GM18526 (cell line): ENCODE measurements at regions not wholly inside any gene's neighbourhood (a gene's known extent, or its start where the extent isn't known, plus 50 kb on each side); places are given as distances from the start of the nearest gene placed in this dataset.

Experiments used
- POLR2A ChIP-seq: IDR thresholded peaks from 3 replicates; pipeline ENCODE4 v1.6.1; 2011; ENCODE audit not compliant: insufficient read length; ENCODE audit errors: extremely low read depth

DNA sequence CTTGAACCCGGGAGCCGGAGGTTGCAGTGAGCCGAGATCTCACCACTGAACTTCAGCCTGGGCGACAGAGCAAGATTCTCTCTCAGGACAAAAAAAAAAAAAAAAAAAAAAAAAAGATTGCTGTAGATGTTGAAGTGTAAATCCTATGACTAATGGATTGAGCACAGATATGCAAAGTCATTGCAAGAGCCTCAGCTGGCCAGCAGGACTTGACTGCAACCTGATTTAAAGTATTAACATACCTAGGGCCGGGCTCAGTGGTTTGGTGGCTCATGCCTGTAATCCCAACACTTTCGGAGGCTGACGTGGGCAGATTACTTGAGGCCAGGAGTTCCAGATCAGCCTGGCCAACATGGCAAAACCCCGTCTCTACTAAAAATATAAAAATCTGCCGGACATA is 69.6 kb upstream of the EPCAM start:
- TF ChIP-seq POLR2A, result no peak

DNA sequence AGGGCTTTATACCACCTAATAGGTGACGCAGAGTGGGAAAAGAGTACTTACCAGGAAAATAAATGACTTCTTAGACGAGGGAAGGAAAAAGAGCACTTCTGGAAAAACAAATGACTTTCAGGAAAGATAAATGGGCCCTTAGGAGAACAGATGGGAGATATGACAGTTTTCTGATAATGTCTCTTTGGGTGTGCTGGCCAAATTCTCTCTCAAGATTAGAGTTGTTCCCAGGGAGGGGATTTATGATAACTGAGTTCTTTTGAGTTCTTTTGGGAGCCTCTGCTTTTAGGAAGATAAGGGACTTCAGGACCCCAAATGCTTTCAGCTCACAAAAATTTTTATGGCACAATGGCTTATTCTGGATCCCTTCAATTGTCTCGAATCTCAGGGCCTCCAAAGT is 70.3 kb upstream of the EPCAM start:
- TF ChIP-seq POLR2A, result no peak

DNA sequence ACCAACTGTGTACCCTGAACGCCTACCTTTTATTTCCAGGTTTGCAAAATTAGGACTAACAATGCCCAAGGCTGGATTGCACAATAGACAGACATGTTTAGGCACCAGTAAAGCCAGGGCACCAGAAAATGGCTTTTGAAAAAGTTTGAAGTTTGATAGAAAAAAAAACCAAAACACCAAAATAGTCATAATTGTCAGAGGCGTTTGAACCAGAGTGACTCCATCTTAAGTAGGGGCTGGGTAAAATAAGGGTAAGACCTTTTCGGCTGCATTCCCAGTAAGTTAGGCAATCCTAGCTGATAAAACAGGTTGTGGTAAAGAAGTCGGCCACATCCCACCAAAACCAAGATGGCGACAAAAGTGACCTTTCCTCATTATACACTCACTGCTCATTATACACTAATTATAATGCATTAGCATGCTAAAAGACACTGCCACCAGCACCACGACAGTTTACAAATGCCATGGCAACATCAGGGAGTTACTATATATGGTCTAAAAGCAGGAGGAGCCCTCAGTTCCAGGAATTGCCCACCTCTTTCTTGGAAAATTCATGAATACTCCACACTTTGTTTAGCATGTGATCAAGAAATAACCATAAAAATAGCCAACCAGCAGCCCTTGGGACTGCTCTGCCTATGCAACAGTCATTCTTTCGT is 71.2 kb upstream of the EPCAM start:
- no peak for TF ChIP-seq POLR2A

DNA sequence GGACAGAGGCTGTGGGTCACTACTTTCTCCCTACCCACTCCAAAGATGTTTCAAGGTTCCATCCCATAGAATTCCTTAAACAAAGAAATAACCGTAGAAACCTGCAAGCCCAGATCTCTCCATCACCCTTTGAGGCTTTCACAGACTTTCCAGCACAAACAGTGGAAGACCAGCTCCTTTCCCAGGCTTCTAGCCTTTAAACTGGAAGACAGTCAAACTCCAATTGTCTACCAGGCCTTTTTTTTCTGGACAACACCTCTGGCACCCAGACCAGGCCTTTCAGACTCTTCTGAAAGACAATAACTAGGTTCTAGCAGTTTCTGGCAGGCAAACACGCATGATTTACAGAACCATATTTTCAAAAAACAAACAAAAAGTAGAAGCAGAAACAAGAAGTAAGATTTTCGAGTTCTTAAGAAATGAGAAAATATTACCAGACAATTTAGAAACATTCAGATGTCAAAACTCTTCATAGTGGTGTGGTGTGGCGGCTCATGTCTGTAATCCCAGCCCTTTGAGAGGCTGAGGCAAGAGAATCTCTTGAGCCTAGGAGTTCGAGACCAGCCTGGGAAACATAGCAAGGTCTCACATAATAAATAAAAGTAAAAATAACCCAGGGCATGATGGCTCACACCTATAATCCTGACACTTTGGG is 73.0 kb upstream of the EPCAM start:
- no peak for TF ChIP-seq POLR2A

DNA sequence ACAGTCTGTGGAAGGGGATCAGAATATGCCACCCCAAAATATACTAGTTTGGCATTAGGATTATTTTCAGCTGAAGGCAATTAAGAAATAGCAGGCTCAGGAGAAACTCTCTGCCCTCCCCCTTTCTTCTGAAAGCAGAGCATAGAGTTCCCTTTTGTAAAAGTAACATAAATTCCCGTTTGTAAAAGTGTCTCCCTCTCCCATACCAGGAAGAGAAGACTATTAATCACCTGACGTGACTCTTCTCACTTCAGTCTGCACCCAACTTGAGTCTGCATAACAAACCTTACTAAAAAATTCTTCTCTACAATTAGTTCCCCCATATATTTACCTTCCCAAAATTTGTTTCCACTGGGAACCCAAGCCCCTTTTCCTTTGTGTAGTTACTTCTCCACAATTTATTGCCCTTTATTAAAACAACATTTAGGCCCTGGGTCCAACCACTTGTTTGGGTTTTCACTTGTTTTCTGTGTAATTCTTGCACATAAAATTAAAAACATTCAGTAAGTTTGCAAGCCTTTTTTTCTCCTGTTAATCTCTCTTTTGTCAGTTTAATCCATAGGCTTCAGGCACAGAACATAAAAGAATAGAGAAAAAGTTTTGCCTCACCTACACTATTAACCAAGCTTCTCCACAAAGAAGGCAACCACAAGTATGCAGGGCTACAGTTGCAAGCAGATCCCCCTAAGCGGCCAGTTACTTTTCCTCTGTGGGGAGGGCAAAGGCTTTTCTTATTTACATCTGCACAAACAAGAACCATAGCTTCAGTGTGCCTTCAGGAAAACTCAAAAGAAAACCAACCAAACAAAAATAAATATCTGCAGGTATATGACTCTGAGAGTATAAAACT is 73.8 kb upstream of the EPCAM start:
- no peak for TF ChIP-seq POLR2A

DNA sequence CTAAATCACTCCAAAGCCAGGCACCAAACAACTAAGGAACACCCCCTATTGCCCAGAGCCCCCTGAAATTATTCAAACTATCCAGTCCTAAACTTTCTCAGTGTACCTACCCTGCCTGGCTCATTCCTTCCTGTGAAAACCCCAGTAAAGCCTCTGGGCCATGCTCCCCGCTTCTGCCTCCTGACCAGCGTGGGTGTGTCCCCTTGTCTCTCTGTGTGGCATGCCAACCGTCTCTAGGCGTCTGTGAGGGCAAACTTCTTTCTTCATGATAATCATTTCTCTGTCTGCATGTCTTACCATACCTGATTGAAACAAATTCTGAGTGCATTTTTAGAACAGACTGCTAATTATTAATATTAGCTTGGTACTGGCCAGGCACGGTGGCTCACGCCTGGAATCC is 75.1 kb upstream of the EPCAM start:
- no peak for TF ChIP-seq POLR2A

DNA sequence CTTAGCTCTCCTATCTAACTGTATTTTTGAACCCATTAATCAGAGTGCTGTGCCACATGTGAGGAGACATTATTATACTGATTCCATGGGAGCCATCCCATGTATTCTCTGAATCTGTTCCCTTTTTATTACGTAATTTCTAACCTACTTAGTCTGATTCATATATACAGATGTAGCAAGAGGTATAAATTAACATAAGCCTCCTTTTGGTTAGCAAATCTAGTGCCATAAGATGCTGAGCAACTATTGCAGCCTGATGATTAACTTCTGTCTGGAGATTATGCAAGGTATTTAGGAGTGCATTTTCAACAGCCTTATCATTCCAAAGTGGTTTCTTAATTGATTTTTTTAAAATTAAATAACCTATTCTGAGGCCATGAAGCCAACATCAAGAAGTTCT is 80.2 kb upstream of the EPCAM start:
- no peak for TF ChIP-seq POLR2A

DNA sequence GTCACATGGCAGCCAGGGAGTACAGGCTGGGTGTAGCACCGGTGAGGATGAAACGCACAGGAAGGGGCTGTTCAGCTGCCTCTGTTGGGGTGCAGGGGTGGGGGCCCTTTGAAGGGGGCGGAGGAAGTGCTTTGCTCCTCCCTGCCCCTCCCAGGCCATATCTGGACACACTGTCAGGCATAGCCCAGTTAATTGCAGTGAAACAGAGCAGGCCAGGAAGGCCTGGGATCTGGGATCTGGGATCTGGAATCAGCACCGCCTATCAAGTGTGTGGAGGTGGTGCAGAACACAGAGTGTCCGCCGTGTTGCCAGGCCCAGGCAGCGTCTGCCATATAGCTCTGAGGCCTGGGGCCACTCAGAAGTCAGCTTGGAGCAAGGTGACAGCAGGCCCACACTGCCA is 85.5 kb upstream of the EPCAM start:
- TF ChIP-seq POLR2A, result no peak

DNA sequence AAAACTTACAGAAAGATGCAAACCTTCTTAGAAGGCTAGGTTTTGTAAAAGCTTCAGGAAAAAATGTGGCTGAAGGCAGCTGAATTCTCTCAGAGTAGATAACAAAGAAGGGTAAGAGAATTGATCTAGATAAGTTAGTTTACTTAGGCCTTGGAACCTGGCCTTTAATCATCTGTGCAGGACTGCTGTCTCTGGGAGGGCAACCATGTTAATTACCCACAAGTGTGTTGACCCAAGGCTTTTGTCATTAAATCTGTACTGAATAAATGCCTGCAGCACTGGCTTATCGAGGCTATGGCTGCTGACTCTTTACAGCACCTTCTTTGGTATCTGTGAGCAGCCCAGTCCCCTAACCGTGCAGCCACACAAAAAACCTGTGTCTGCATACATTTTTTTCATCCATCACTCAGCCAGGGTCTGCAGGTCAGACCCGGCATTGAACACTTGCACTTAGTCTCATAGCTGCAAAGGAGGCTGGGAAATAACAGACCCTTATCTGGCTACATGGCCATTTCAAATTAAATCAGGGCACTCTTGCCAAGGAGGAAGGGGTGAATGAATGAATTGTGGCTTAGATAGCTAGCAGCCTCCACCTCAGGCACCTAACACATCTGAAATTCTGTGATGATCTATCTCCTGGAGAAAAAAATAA is 86.4 kb upstream of the EPCAM start:
- TF ChIP-seq POLR2A, result no peak

DNA sequence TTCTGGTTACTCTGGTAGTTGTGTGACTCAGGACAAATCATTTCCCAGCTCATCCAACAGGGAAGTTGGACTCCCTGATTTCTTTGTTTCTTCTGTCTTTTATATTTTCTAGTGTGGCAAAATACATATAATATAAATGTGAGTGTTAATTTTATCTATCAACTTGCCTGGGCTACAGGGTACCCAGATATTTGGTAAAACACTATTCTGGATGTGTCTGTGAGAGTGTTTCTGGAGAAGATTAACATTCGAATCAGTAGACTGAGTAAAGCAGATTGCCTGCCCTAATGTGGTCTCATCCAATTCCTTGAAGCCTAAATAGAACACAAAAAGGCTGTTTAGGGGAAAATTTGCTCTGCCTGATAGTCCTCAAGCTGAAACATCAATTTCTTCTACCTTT is 91.1 kb upstream of the EPCAM start:
- no peak for TF ChIP-seq POLR2A

DNA sequence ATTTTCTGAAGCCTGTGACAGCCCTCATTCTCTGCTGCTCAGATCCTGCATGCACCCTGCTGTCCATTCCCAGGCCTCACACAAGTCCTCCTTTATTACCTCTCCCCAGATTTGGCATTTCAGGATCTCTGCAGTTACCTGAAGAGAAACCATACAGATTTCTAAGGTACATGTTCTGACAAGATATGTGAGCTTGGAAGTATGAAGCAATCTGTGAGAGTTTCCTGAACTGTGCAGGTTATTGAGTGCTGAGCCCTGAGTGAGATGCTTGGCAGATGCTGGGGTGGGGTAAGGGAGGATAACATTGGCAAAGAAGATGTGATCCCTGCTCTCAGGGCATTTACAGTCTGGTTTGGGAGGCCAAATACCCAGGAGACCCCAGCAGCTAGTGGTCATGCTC is 91.9 kb upstream of the EPCAM start:
- TF ChIP-seq POLR2A, result no peak

DNA sequence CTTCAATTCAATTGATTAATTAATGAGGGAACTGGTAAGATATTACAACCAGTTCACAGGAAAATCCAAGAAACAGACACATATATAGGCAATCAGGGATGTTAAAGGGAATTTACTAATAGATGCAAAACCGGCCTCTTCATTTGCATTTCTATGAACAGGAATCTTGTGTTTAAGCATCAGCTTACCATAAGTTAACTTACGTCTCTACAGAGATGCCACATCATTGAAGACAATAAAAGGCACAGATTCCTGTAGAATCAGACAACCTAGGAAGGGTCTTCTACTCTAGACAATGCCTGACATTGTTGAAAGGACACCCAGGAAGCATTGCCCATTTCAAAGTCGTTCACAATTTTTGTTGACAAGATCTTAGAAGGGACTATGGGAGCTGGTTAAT is 93.0 kb upstream of the EPCAM start:
- TF ChIP-seq POLR2A, result no peak

DNA sequence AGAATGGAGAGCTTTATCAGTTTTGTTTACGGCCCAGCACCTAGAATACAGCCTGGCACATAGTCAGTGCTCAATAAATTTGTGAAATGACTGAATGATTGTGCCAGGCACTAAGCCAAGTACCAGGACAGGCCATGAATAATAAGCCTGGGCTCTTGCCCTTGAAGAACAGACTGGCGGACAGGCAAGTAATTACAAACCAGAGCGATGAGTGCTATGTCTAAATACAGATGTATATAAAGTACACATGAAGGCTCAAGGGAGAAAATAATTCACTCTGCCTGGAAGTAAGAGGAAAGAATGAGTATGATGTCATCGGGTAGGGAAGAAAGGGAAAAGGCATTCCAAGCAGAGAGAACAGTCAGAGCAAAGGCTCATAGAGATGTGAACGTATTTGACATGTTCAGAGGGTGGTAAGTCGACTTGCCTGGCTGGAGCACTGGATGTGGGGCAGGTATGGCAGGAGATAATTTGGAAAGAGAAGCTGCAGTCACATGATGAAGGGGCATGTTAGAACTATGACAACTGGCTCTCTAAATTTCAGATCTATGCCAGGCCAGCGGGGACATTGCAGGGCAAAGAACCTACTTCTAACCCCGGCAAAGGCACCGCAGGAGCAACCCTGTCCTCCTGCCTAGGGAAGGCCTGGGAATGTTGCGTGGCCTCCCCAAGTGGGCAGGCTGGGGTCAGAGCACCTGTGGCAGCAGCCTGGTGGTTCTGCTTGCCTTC is 94.9 kb upstream of the EPCAM start:
- TF ChIP-seq POLR2A, result no peak

DNA sequence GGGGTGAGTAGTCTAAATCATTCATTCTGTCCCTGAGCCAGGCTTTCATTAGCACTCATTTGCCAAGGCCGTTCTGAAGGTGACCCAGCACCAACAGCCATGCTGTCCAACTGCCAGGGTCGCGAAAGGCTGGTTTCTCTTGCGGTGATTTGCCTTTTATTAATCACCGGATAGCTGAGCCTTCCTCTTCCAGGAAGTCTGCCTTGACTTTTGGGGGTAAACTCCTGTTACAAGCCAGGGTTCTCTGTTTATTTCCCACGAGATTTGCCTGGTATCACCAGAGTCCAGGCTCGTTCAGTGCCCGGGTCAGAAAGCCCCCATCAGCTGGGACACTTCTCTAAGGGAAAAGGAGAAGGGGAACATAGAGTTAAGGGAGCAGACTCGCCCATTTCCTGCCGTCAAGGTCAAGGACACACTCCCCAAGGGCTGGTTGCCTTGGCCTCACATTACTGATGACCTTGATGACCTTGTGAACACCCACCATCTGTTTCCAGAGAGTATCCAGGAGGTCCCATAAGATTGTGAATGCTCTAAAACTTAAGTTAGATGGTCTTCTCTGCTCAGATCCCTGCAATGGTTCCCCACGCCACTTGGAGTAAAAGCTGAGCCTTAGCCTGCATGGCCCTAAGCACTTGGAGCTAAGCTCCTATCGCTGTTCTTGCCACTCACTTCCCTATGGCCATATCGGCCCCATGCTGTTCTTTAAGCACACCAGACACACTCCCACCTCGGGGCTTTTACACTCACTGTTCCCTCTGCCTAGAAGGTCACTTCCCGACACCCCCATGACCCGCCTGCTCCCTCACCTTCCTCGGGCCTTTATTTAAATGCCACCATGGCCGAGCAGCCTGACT is 96.0 kb upstream of the EPCAM start:
- no peak for TF ChIP-seq POLR2A
